GM21423 (cell line): ENCODE measurements at regions not wholly inside any gene's neighbourhood (a gene's known extent, or its start where the extent isn't known, plus 50 kb on each side); places are given as distances from the start of the nearest gene placed in this dataset.

ENCODE experiments used
- ATAC-seq: cut with Tn5 transposase; IDR thresholded peaks from one replicate; pipeline ENCODE4 v1.9.1; 2021; ENCODE audit warnings: mild to moderate bottlenecking, moderate library complexity; ENCODE audit not compliant: unreplicated experiment

- ATAC-seq: no peak
Measured at GRCh38 chr6:111957623-111958315, 84.5 kb upstream of the FYN start.

- ATAC-seq: no peak
Measured at GRCh38 chr6:111958534-111958933, 85.3 kb upstream of the FYN start.

- no peak for ATAC-seq
Measured at GRCh38 chr6:111959766-111960165, 86.5 kb upstream of the FYN start.

GRCh38 chr6:111967131-111967530, 86.8 kb upstream of the CCN6 start:
- ATAC-seq: no peak

GRCh38 chr6:111970426-111970825, 83.5 kb upstream of the CCN6 start:
- ATAC-seq: no peak

GRCh38 chr6:111971181-111971841, 82.6 kb upstream of the CCN6 start:
- ATAC-seq: no peak

- ATAC-seq: no peak
Measured at GRCh38 chr6:111971866-111972532, 81.9 kb upstream of the CCN6 start.

GRCh38 chr6:111972745-111973117, 81.2 kb upstream of the CCN6 start:
- no peak for ATAC-seq

GRCh38 chr6:111973118-111973761, 80.7 kb upstream of the CCN6 start:
- no peak for ATAC-seq

- ATAC-seq: no peak
Measured at GRCh38 chr6:111973927-111974639, 79.8 kb upstream of the CCN6 start.

GRCh38 chr6:111975466-111975865, 78.4 kb upstream of the CCN6 start:
- no peak for ATAC-seq

- ATAC-seq: no peak
Measured at GRCh38 chr6:111976139-111976538, 77.8 kb upstream of the CCN6 start.

GRCh38 chr6:111978532-111979149, 75.3 kb upstream of the CCN6 start:
- no peak for ATAC-seq

- no peak for ATAC-seq
Measured at GRCh38 chr6:111979633-111980032, 74.3 kb upstream of the CCN6 start.

- no peak for ATAC-seq
Measured at GRCh38 chr6:111980143-111980542, 73.8 kb upstream of the CCN6 start.

GRCh38 chr6:111980971-111981840, 72.7 kb upstream of the CCN6 start:
- ATAC-seq: no peak

GRCh38 chr6:111982681-111983080, 71.2 kb upstream of the CCN6 start:
- ATAC-seq: no peak

GRCh38 chr6:111983193-111983592, 70.7 kb upstream of the CCN6 start:
- ATAC-seq: no peak

- no peak for ATAC-seq
Measured at GRCh38 chr6:111984081-111984480, 69.8 kb upstream of the CCN6 start.
